ENCODE measurements at regions not wholly inside any gene's neighbourhood (a gene's known extent, or its start where the extent isn't known, plus 50 kb on each side); places are given as distances from the start of the nearest gene placed in this dataset.

DNA sequence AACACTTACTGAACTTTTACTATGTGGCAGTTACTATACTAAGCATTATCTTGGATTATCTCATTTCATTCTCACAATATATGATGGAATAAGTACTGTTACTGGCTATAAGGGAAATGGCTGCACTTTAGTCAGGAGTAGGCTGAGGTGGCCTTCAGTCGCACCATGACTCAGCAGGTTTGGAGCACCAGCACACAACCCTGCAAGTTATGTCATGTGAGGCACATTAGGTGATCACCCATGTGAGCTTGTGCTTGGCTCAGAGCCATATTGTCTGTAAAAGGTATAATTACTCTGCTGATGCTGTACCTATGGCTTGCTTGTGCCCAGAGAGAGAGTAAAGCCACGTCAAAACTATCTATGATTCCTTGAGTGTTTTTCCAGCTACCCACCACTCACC, 54.1 kb upstream of the TIPARP start:
- TF ChIP-seq, protein P1, sequence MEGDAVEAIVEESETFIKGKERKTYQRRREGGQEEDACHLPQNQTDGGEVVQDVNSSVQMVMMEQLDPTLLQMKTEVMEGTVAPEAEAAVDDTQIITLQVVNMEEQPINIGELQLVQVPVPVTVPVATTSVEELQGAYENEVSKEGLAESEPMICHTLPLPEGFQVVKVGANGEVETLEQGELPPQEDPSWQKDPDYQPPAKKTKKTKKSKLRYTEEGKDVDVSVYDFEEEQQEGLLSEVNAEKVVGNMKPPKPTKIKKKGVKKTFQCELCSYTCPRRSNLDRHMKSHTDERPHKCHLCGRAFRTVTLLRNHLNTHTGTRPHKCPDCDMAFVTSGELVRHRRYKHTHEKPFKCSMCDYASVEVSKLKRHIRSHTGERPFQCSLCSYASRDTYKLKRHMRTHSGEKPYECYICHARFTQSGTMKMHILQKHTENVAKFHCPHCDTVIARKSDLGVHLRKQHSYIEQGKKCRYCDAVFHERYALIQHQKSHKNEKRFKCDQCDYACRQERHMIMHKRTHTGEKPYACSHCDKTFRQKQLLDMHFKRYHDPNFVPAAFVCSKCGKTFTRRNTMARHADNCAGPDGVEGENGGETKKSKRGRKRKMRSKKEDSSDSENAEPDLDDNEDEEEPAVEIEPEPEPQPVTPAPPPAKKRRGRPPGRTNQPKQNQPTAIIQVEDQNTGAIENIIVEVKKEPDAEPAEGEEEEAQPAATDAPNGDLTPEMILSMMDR (IDR thresholded peaks at IDR 0.05; ENCODE audit: low read length) = no peak
- TF ChIP-seq EZH2 (optimal IDR thresholded peaks at IDR 0.05; ENCODE audit: low read depth, low read length) = no peak

Measured in MM.1S (cell line).